Neural cell (in vitro differentiated cells): ENCODE measurements at regions not wholly inside any gene's neighbourhood (a gene's known extent, or its start where the extent isn't known, plus 50 kb on each side); places are given as distances from the start of the nearest gene placed in this dataset.

ENCODE experiments used
- H2AFZ ChIP-seq: fragments of 200-600, 300-800 bp; sonication (generic), shearing (Covaris generic); 2 replicates; pipeline ENCODE4 v1.6.0; 2014; ENCODE audit warnings: low read depth, mild to moderate bottlenecking, antibody characterized with exemption, low read length, moderate library complexity
- H3F3A ChIP-seq: fragments of 200-600 bp; shearing (Covaris generic); 2 replicates; pipeline ENCODE4 v1.6.1; 2016; ENCODE audit warnings: mild to moderate bottlenecking, moderate library complexity, mixed read lengths, antibody characterized with exemption, low read length; ENCODE audit not compliant: insufficient read depth, poor library complexity, severe bottlenecking
- H3K27ac ChIP-seq: fragments of 200-600, 300-800 bp; sonication (generic), shearing (Covaris generic); 2 replicates; pipeline ENCODE4 v1.5.1; 2014; ENCODE audit warnings: mild to moderate bottlenecking, low read length, moderate library complexity
- H3K27me3 ChIP-seq: fragments of 300-800, 200-600 bp; sonication (generic), shearing (Covaris generic); 2 replicates; pipeline ENCODE4 v1.6.0; 2014; ENCODE audit warnings: mild to moderate bottlenecking, low read depth, low read length, moderate library complexity; ENCODE audit not compliant: insufficient read depth
- H3K36me3 ChIP-seq: fragments of 300-800, 200-600 bp; sonication (generic), shearing (Covaris generic); 2 replicates; pipeline ENCODE4 v1.5.1; 2014; ENCODE audit warnings: mild to moderate bottlenecking, antibody characterized with exemption, low read length, moderate library complexity; ENCODE audit not compliant: insufficient read depth
- H3K4me2 ChIP-seq: fragments of 300-800, 200-600 bp; sonication (generic), shearing (Covaris generic); 2 replicates; pipeline ENCODE4 v1.6.0; 2014; ENCODE audit warnings: mild to moderate bottlenecking, low read length
- H3K4me3 ChIP-seq: fragments of 300-800, 200-600 bp; sonication (generic), shearing (Covaris generic); 2 replicates; pipeline ENCODE4 v1.5.1; 2014; ENCODE audit warnings: mild to moderate bottlenecking, low read length, moderate library complexity
- H3K79me2 ChIP-seq: fragments of 200-600 bp; shearing (Covaris generic); replicated peaks from 2 replicates; pipeline ENCODE4 v1.6.0; 2014; ENCODE audit warnings: mild to moderate bottlenecking, low read length, moderate library complexity; ENCODE audit not compliant: insufficient read depth
- H3K9ac ChIP-seq: fragments of 300-800, 200-600 bp; sonication (generic), shearing (Covaris generic); 2 replicates; pipeline ENCODE4 v1.6.1; 2016; ENCODE audit warnings: mild to moderate bottlenecking, low read length, mixed read lengths
- H3K9me2 ChIP-seq: fragments of 200-600 bp; shearing (Covaris generic); 2 replicates; pipeline ENCODE4 v1.6.1; 2016; ENCODE audit warnings: mild to moderate bottlenecking, low read length, mixed read lengths; ENCODE audit not compliant: insufficient read depth
- H3K9me3 ChIP-seq: fragments of 200-600, 300-800 bp; sonication (generic), shearing (Covaris generic); 2 replicates; pipeline ENCODE4 v1.6.1; 2016; ENCODE audit warnings: mild to moderate bottlenecking, mixed run types, low read length, moderate library complexity, mixed read lengths
- H4K20me1 ChIP-seq: fragments of 200-600 bp; shearing (Covaris generic); 2 replicates; pipeline ENCODE4 v1.6.1; 2016; ENCODE audit warnings: mild to moderate bottlenecking, mixed run types; ENCODE audit not compliant: insufficient read depth
- CTCF ChIP-seq: fragments of 450-650 bp; IDR thresholded peaks from 2 replicates; pipeline ENCODE4 v1.5.1; 2014; ENCODE audit warnings: antibody characterized with exemption, mild to moderate bottlenecking, moderate library complexity; ENCODE audit not compliant: poor library complexity, severe bottlenecking
- EP300 ChIP-seq: fragments of 450-650 bp; conservative IDR thresholded peaks from 2 replicates; pipeline ENCODE4 v1.6.1; 2014; ENCODE audit warnings: antibody characterized with exemption, mild to moderate bottlenecking, moderate library complexity; ENCODE audit not compliant: poor library complexity, severe bottlenecking
- EZH2 ChIP-seq: fragments of 200-600, 300-800 bp; shearing (Covaris generic), sonication (generic); IDR thresholded peaks from 2 replicates; pipeline ENCODE4 v1.6.1; 2014; ENCODE audit warnings: antibody characterized with exemption, low read length, borderline replicate concordance, mild to moderate bottlenecking; ENCODE audit not compliant: insufficient read depth, poor library complexity, severe bottlenecking
- MXI1 ChIP-seq: fragments of 450-650 bp; conservative IDR thresholded peaks from 2 replicates; pipeline ENCODE4 v1.6.1; 2014; ENCODE audit warnings: antibody characterized with exemption, mild to moderate bottlenecking; ENCODE audit not compliant: poor library complexity, severe bottlenecking
- POLR2AphosphoS5 ChIP-seq: IDR thresholded peaks from 2 replicates; pipeline ENCODE4 v1.6.1; 2012
- RAD21 ChIP-seq: fragments of 450-650 bp; conservative IDR thresholded peaks from 2 replicates; pipeline ENCODE4 v1.6.1; 2014; ENCODE audit warnings: antibody characterized with exemption, mild to moderate bottlenecking, moderate library complexity
- REST ChIP-seq: IDR thresholded peaks from 2 replicates; pipeline ENCODE4 v1.6.1; 2012; ENCODE audit warnings: borderline replicate concordance
- SMC3 ChIP-seq: fragments of 450-650 bp; conservative IDR thresholded peaks from 2 replicates; pipeline ENCODE4 v1.6.1; 2014; ENCODE audit warnings: antibody characterized with exemption, mild to moderate bottlenecking, moderate library complexity; ENCODE audit not compliant: poor library complexity
- TAF1 ChIP-seq: IDR thresholded peaks from 2 replicates; pipeline ENCODE4 v1.6.1; 2012; ENCODE audit warnings: low read depth

GRCh38 chr13:38635030-38635429 lies 51.8 kb upstream of the FREM2 start:
- Histone ChIP-seq H3K9me2 (no peaks in the 10 kb centered on the region), H2AFZ (no peak overlapping the region), H3K4me3 (no peak overlapping the region), H3K79me2 (no peaks in the 10 kb centered on the region), H4K20me1 (no peaks in the 10 kb centered on the region), H3K27ac (no peak overlapping the region), H3K9ac (no peak overlapping the region), H3K4me2 (no peak overlapping the region), H3K9me3 (no peaks in the 10 kb centered on the region), H3F3A (no peaks in the 10 kb centered on the region), H3K36me3 (no peaks in the 10 kb centered on the region), H3K27me3 (no peaks in the 10 kb centered on the region)
- TF ChIP-seq SMC3 (no peak), EP300 (no peak), CTCF (no peak), RAD21 (no peak), POLR2AphosphoS5 (no peak), REST (no peak), MXI1 (no peak)

DNA sequence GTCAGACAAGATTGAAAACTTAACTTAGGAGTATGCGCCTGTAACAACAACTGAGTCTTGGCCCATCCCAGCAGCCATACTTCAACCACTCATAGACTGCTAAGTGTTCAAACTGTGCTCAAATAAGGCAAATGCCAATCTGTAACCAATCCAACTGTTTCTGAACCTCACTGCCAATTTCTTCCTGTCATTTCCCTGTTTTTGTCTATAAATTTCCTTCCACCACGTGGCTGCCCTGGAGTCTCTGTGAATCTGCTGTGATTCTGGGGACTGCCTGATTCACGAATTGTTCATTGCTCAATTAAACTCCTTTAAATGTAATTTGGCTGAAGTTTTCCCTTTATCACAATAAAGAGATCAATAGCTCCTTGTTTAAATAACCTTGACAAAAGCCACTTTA lies 50.8 kb upstream of the FREM2 start:
- no peak overlapping the region for H3K9ac ChIP-seq
- H3K27me3 ChIP-seq: no peaks in the 10 kb centered on the region
- no peak overlapping the region for H3K27ac ChIP-seq
- H3F3A ChIP-seq: no peaks in the 10 kb centered on the region
- H3K4me2 ChIP-seq: no peak overlapping the region
- H3K9me3 ChIP-seq: no peaks in the 10 kb centered on the region
- H3K79me2 ChIP-seq: no peaks in the 10 kb centered on the region
- no peak overlapping the region for H3K4me3 ChIP-seq
- no peaks in the 10 kb centered on the region for H3K9me2 ChIP-seq
- no peaks in the 10 kb centered on the region for H3K36me3 ChIP-seq
- TF ChIP-seq CTCF (no peak), REST (no peak), RAD21 (no peak), EZH2 (no peak), TAF1 (no peak), EP300 (no peak), MXI1 (no peak), POLR2AphosphoS5 (no peak), SMC3 (no peak)
- H2AFZ ChIP-seq: no peak overlapping the region
- no peaks in the 10 kb centered on the region for H4K20me1 ChIP-seq
